Neural cell (in vitro differentiated cells): ENCODE measurements at regions not wholly inside any gene's neighbourhood (a gene's known extent, or its start where the extent isn't known, plus 50 kb on each side); places are given as distances from the start of the nearest gene placed in this dataset.

Experiments used
- H2AFZ ChIP-seq: fragments of 200-600, 300-800 bp; sonication (generic), shearing (Covaris generic); 2 replicates; pipeline ENCODE4 v1.6.0; 2014; ENCODE audit warnings: low read depth, mild to moderate bottlenecking, antibody characterized with exemption, low read length, moderate library complexity
- H3F3A ChIP-seq: fragments of 200-600 bp; shearing (Covaris generic); 2 replicates; pipeline ENCODE4 v1.6.1; 2016; ENCODE audit warnings: mild to moderate bottlenecking, moderate library complexity, mixed read lengths, antibody characterized with exemption, low read length; ENCODE audit not compliant: insufficient read depth, poor library complexity, severe bottlenecking
- H3K27ac ChIP-seq: fragments of 200-600, 300-800 bp; sonication (generic), shearing (Covaris generic); 2 replicates; pipeline ENCODE4 v1.5.1; 2014; ENCODE audit warnings: mild to moderate bottlenecking, low read length, moderate library complexity
- H3K27me3 ChIP-seq: fragments of 300-800, 200-600 bp; sonication (generic), shearing (Covaris generic); 2 replicates; pipeline ENCODE4 v1.6.0; 2014; ENCODE audit warnings: mild to moderate bottlenecking, low read depth, low read length, moderate library complexity; ENCODE audit not compliant: insufficient read depth
- H3K36me3 ChIP-seq: fragments of 300-800, 200-600 bp; sonication (generic), shearing (Covaris generic); 2 replicates; pipeline ENCODE4 v1.5.1; 2014; ENCODE audit warnings: mild to moderate bottlenecking, antibody characterized with exemption, low read length, moderate library complexity; ENCODE audit not compliant: insufficient read depth
- H3K4me2 ChIP-seq: fragments of 300-800, 200-600 bp; sonication (generic), shearing (Covaris generic); 2 replicates; pipeline ENCODE4 v1.6.0; 2014; ENCODE audit warnings: mild to moderate bottlenecking, low read length
- H3K4me3 ChIP-seq: fragments of 300-800, 200-600 bp; sonication (generic), shearing (Covaris generic); 2 replicates; pipeline ENCODE4 v1.5.1; 2014; ENCODE audit warnings: mild to moderate bottlenecking, low read length, moderate library complexity
- H3K79me2 ChIP-seq: fragments of 200-600 bp; shearing (Covaris generic); replicated peaks from 2 replicates; pipeline ENCODE4 v1.6.0; 2014; ENCODE audit warnings: mild to moderate bottlenecking, low read length, moderate library complexity; ENCODE audit not compliant: insufficient read depth
- H3K9ac ChIP-seq: fragments of 300-800, 200-600 bp; sonication (generic), shearing (Covaris generic); 2 replicates; pipeline ENCODE4 v1.6.1; 2016; ENCODE audit warnings: mild to moderate bottlenecking, low read length, mixed read lengths
- H3K9me2 ChIP-seq: fragments of 200-600 bp; shearing (Covaris generic); 2 replicates; pipeline ENCODE4 v1.6.1; 2016; ENCODE audit warnings: mild to moderate bottlenecking, low read length, mixed read lengths; ENCODE audit not compliant: insufficient read depth
- H3K9me3 ChIP-seq: fragments of 200-600, 300-800 bp; sonication (generic), shearing (Covaris generic); 2 replicates; pipeline ENCODE4 v1.6.1; 2016; ENCODE audit warnings: mild to moderate bottlenecking, mixed run types, low read length, moderate library complexity, mixed read lengths
- H4K20me1 ChIP-seq: fragments of 200-600 bp; shearing (Covaris generic); 2 replicates; pipeline ENCODE4 v1.6.1; 2016; ENCODE audit warnings: mild to moderate bottlenecking, mixed run types; ENCODE audit not compliant: insufficient read depth
- EP300 ChIP-seq: fragments of 450-650 bp; conservative IDR thresholded peaks from 2 replicates; pipeline ENCODE4 v1.6.1; 2014; ENCODE audit warnings: antibody characterized with exemption, mild to moderate bottlenecking, moderate library complexity; ENCODE audit not compliant: poor library complexity, severe bottlenecking
- EZH2 ChIP-seq: fragments of 200-600, 300-800 bp; shearing (Covaris generic), sonication (generic); IDR thresholded peaks from 2 replicates; pipeline ENCODE4 v1.6.1; 2014; ENCODE audit warnings: antibody characterized with exemption, low read length, borderline replicate concordance, mild to moderate bottlenecking; ENCODE audit not compliant: insufficient read depth, poor library complexity, severe bottlenecking
- MXI1 ChIP-seq: fragments of 450-650 bp; conservative IDR thresholded peaks from 2 replicates; pipeline ENCODE4 v1.6.1; 2014; ENCODE audit warnings: antibody characterized with exemption, mild to moderate bottlenecking; ENCODE audit not compliant: poor library complexity, severe bottlenecking
- POLR2AphosphoS5 ChIP-seq: IDR thresholded peaks from 2 replicates; pipeline ENCODE4 v1.6.1; 2012
- RAD21 ChIP-seq: fragments of 450-650 bp; conservative IDR thresholded peaks from 2 replicates; pipeline ENCODE4 v1.6.1; 2014; ENCODE audit warnings: antibody characterized with exemption, mild to moderate bottlenecking, moderate library complexity
- SMC3 ChIP-seq: fragments of 450-650 bp; conservative IDR thresholded peaks from 2 replicates; pipeline ENCODE4 v1.6.1; 2014; ENCODE audit warnings: antibody characterized with exemption, mild to moderate bottlenecking, moderate library complexity; ENCODE audit not compliant: poor library complexity
- TAF1 ChIP-seq: IDR thresholded peaks from 2 replicates; pipeline ENCODE4 v1.6.1; 2012; ENCODE audit warnings: low read depth
- TF ChIP-seq, protein P1 (sequence below): fragments of 450-650 bp; IDR thresholded peaks from 2 replicates; pipeline ENCODE4 v1.5.1; 2014; ENCODE audit warnings: antibody characterized with exemption, mild to moderate bottlenecking, moderate library complexity; ENCODE audit not compliant: poor library complexity, severe bottlenecking
- TF ChIP-seq, protein P2 (sequence below): IDR thresholded peaks from 2 replicates; pipeline ENCODE4 v1.6.1; 2012; ENCODE audit warnings: borderline replicate concordance

DNA sequence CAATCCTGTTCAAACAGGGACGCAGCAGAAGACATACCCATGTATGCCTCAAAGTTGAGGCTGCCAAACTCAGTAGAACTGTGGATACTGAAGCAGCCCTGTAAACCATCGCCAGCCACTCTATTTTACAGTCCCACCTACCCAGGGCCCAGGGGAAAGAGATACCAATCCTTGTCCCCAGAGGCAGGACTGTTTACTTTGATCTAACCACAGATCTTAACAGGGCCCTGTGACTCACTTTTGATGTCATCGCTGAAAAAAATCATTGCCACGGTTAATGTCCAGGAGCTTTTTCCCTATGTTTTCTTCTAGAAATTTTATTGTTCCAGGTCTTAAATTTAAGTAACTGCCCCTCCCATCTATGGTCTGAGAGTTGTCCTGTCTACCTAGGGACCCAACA, 538.4 kb upstream of the NCAM2 start:
- H3K79me2 ChIP-seq = no peaks in the 10 kb centered on the region
- H3K36me3 ChIP-seq = no peaks in the 10 kb centered on the region
- H3K27ac ChIP-seq = no peak overlapping the region
- no peak overlapping the region for H3K9ac ChIP-seq
- no peaks in the 10 kb centered on the region for H4K20me1 ChIP-seq
- H3F3A ChIP-seq = no peaks in the 10 kb centered on the region
- H3K4me3 ChIP-seq = no peak overlapping the region
- H3K9me2 ChIP-seq = no peaks in the 10 kb centered on the region
- H3K4me2 ChIP-seq = no peak overlapping the region
- no peak overlapping the region for H2AFZ ChIP-seq
- no peaks in the 10 kb centered on the region for H3K27me3 ChIP-seq
- no peaks in the 10 kb centered on the region for H3K9me3 ChIP-seq
- TF ChIP-seq EZH2 (no peak), MXI1 (no peak), EP300 (no peak), SMC3 (no peak), POLR2AphosphoS5 (no peak), RAD21 (no peak), TAF1 (no peak)
- TF ChIP-seq, protein P1, sequence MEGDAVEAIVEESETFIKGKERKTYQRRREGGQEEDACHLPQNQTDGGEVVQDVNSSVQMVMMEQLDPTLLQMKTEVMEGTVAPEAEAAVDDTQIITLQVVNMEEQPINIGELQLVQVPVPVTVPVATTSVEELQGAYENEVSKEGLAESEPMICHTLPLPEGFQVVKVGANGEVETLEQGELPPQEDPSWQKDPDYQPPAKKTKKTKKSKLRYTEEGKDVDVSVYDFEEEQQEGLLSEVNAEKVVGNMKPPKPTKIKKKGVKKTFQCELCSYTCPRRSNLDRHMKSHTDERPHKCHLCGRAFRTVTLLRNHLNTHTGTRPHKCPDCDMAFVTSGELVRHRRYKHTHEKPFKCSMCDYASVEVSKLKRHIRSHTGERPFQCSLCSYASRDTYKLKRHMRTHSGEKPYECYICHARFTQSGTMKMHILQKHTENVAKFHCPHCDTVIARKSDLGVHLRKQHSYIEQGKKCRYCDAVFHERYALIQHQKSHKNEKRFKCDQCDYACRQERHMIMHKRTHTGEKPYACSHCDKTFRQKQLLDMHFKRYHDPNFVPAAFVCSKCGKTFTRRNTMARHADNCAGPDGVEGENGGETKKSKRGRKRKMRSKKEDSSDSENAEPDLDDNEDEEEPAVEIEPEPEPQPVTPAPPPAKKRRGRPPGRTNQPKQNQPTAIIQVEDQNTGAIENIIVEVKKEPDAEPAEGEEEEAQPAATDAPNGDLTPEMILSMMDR = no peak
- TF ChIP-seq, protein P2, sequence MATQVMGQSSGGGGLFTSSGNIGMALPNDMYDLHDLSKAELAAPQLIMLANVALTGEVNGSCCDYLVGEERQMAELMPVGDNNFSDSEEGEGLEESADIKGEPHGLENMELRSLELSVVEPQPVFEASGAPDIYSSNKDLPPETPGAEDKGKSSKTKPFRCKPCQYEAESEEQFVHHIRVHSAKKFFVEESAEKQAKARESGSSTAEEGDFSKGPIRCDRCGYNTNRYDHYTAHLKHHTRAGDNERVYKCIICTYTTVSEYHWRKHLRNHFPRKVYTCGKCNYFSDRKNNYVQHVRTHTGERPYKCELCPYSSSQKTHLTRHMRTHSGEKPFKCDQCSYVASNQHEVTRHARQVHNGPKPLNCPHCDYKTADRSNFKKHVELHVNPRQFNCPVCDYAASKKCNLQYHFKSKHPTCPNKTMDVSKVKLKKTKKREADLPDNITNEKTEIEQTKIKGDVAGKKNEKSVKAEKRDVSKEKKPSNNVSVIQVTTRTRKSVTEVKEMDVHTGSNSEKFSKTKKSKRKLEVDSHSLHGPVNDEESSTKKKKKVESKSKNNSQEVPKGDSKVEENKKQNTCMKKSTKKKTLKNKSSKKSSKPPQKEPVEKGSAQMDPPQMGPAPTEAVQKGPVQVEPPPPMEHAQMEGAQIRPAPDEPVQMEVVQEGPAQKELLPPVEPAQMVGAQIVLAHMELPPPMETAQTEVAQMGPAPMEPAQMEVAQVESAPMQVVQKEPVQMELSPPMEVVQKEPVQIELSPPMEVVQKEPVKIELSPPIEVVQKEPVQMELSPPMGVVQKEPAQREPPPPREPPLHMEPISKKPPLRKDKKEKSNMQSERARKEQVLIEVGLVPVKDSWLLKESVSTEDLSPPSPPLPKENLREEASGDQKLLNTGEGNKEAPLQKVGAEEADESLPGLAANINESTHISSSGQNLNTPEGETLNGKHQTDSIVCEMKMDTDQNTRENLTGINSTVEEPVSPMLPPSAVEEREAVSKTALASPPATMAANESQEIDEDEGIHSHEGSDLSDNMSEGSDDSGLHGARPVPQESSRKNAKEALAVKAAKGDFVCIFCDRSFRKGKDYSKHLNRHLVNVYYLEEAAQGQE = no peak

DNA sequence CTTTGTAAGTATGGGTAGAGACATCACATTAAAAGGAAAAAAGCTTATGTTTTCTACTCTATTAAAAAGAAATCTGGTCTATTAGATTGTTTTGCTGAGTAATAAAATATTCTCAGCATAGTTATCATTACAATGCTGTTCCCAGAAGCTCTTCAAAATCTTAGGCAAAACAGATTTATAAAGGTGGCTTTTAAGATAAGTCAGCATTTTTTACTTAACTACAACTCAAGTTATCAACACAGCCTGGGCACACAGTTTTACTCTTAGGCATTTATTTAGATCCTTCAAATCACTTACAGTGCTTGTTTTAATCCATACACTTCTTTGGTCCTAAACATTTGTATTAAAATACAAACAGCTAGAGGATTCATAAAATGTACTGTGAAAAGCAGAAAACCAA, 534.8 kb upstream of the NCAM2 start:
- Histone ChIP-seq H3K4me3 (no peak overlapping the region), H3K4me2 (no peak overlapping the region), H4K20me1 (no peaks in the 10 kb centered on the region), H3K27ac (no peak overlapping the region), H3K27me3 (no peaks in the 10 kb centered on the region), H2AFZ (no peak overlapping the region), H3K36me3 (no peaks in the 10 kb centered on the region), H3K79me2 (no peaks in the 10 kb centered on the region), H3K9me2 (no peaks in the 10 kb centered on the region), H3F3A (no peaks in the 10 kb centered on the region), H3K9ac (no peak overlapping the region), H3K9me3 (no peaks in the 10 kb centered on the region)
- TF ChIP-seq RAD21 (no peak), MXI1 (no peak), SMC3 (no peak), TAF1 (no peak), EP300 (no peak), POLR2AphosphoS5 (no peak), EZH2 (no peak)
- TF ChIP-seq, protein P2 = no peak
- TF ChIP-seq, protein P1 = no peak
